Urinary bladder (tissue), 3 donors: ENCODE measurements at regions not wholly inside any gene's neighbourhood (a gene's known extent, or its start where the extent isn't known, plus 50 kb on each side); places are given as distances from the start of the nearest gene placed in this dataset.

Experiments
- DNase-seq: peaks from one replicate; pipeline ENCODE4 v3.0.0-alpha.2; 2015; ENCODE audit errors: extremely low spot score
- H3K27ac ChIP-seq: one replicate; pipeline ENCODE4 v1.5.1; 2013; ENCODE audit warnings: low read depth, mild to moderate bottlenecking, moderate library complexity
- H3K36me3 ChIP-seq: one replicate; pipeline ENCODE4 v1.6.1; 2013; ENCODE audit warnings: mild to moderate bottlenecking, moderate library complexity; ENCODE audit not compliant: insufficient read depth
- H3K4me1 ChIP-seq: one replicate; pipeline ENCODE4 v1.6.1; 2013; ENCODE audit warnings: mild to moderate bottlenecking, moderate library complexity; ENCODE audit not compliant: insufficient read depth
- H3K4me3 ChIP-seq: one replicate; pipeline ENCODE4 v1.5.1; 2013; ENCODE audit warnings: low read depth, low read length
- WGBS: extraction: QIAGEN DNeasy Blood & Tissue Kit; methylation state at CpG from one replicate; pipeline ENCODE4 v1.1.7; 2013; 5-methylcytosine and 5-hydroxymethylcytosine counted together
- donor health status: healthy with polysubstance abuse.
- donor health status: healthy.

GRCh38 chr2:16885027-16885426 lies 219.4 kb upstream of the CYRIA start:
- 43% methylated on average over 1 of the region's 1 CpG for WGBS

DNA sequence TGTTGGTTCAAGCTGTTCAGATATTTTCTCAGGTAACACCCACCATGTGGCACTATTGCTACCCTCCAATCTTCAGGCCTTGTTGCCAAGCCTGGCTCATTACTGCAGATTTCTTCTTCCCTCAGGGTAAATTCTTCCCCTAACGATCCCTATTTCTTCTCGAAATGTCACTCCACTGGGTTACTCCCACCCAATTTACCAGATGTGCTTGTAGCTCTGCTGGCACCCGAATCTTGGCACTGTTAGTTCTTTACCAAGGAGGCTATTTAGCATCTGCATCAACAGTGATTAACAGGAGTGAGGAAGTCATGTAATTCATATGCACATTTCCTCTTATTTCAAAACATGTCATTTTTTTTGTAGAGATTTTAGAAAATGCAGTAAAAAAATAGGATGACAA lies 217.1 kb upstream of the CYRIA start:
- no peaks in the 10 kb centered on the region for H3K36me3 ChIP-seq
- H3K4me3 ChIP-seq, result no peak overlapping the region
- no peak overlapping the region for H3K27ac ChIP-seq
- no peak for DNase-seq
- H3K4me1 ChIP-seq, result no peaks in the 10 kb centered on the region
- WGBS, result 67% methylated on average over 3 of the region's 3 CpGs

More at GRCh38 chr2:16885027-16885426, 219.4 kb upstream of the CYRIA start:
- Histone ChIP-seq H3K4me3 (no peak overlapping the region), H3K4me1 (no peaks in the 10 kb centered on the region), H3K36me3 (no peaks in the 10 kb centered on the region), H3K27ac (no peak overlapping the region)
- no peak for DNase-seq

DNA sequence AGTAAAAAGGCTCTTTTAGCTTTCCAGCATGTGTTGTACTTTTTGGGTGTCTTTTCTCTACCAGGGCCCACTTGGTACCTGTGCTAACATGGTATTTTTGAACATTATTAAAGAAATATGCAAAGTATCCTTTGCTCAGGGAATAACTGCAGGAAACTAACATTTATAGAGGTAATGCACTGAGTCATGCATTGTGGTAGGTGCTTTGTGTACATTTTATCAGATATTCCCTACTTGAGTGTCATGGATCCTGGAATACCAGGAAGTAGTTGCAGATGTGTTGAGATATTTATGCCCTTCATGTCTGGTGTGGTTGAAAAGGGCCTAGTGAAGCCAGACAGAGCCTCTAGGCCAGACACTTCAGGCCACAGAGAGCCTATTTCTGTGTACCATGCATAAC lies 215.5 kb upstream of the CYRIA start:
- H3K27ac ChIP-seq, result no peak overlapping the region

DNA sequence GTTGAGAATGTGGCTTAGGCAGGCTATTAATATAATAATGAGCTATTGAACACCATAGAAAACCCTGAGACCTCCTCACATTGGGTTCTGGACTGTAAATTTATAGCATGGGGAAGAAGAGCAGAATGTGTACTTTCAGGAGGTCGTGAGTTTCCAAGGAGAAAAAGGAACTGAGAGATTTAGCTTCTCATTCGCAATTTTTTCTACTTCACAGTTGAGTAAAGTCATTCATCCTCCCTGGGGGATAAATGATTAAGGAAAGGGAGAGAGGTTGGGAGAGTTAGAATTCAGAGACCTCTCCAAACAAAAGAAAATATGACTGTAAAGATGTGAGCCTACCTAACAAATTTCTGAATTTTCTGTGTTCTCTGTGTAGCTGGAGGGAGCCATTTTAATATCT lies 205.8 kb upstream of the CYRIA start:
- WGBS, result 74% methylated on average over 2 of the region's 2 CpGs
- no peak overlapping the region for H3K4me3 ChIP-seq
- no peak for DNase-seq

More for the DNA sequence above, 215.5 kb upstream of the CYRIA start:
- DNase-seq, result no peak
- Histone ChIP-seq H3K4me3 (no peak overlapping the region), H3K4me1 (no peaks in the 10 kb centered on the region), H3K36me3 (no peaks in the 10 kb centered on the region)

GRCh38 chr2:16870491-16871076 lies 204.9 kb upstream of the CYRIA start:
- Histone ChIP-seq H3K36me3 (no peaks in the 10 kb centered on the region), H3K4me1 (no peaks in the 10 kb centered on the region), H3K4me3 (no peak overlapping the region), H3K27ac (no peak overlapping the region)
- WGBS, result 88% methylated on average over 5 of the region's 5 CpGs
- no peak for DNase-seq

More for the DNA sequence above, 205.8 kb upstream of the CYRIA start:
- Histone ChIP-seq H3K4me1 (no peaks in the 10 kb centered on the region), H3K36me3 (no peaks in the 10 kb centered on the region), H3K27ac (no peak overlapping the region)

DNA sequence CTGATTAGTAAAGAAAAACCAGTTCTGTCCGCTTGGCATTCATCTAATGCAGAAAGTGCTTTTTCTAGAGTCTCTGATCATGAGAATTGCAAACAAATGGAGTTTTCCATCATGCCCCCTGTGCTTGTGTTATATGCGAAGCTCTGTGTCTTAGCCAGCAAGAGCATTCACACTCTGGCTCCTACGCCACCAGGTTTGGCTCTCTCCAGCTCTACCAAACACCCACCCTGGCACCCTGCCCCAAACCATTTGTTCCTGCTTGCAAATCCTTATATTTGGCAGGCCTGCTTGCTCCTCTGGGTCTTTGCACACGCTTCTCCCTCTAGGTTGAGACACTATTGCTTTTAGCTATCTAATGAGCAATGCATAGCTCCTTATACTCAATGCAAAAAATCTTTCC lies 204.1 kb upstream of the CYRIA start:
- H3K4me1 ChIP-seq, result no peaks in the 10 kb centered on the region
- H3K36me3 ChIP-seq, result no peaks in the 10 kb centered on the region
- H3K27ac ChIP-seq, result no peak overlapping the region
- 86% methylated on average over 4 of the region's 4 CpGs for WGBS
- DNase-seq, result no peak
- no peak overlapping the region for H3K4me3 ChIP-seq

GRCh38 chr2:16862471-16862870 lies 196.8 kb upstream of the CYRIA start:
- Histone ChIP-seq H3K4me1 (no peaks in the 10 kb centered on the region), H3K27ac (no peak overlapping the region), H3K4me3 (no peak overlapping the region), H3K36me3 (no peaks in the 10 kb centered on the region)
- no peak for DNase-seq
- WGBS, result 87% methylated on average over 6 of the region's 6 CpGs

GRCh38 chr2:16861530-16861929 lies 195.9 kb upstream of the CYRIA start:
- no peak for DNase-seq
- Histone ChIP-seq H3K36me3 (no peaks in the 10 kb centered on the region), H3K4me1 (no peaks in the 10 kb centered on the region), H3K27ac (no peak overlapping the region), H3K4me3 (no peak overlapping the region)
- WGBS, result 36% methylated on average over 2 of the region's 2 CpGs

DNA sequence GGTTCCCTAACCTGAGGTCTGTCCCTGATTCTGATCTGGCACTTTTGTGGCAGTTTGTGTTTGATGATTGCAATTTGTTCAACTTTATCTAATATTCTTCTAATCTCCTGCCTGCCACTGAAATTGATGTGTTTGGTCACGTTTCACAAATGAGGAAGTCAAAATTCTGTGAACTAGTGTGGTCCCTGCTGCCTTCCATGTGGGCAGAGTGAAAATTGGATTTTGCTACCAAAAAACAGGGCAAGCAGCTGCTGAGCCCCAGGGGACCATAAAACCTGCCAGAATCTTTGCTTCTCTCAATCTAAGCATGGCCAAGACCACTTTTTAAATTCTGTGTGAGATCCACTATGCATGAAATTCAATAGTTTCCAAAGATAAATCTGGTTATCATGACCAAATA lies 195.5 kb upstream of the CYRIA start:
- Histone ChIP-seq H3K36me3 (no peaks in the 10 kb centered on the region), H3K4me1 (no peaks in the 10 kb centered on the region), H3K4me3 (no peak overlapping the region), H3K27ac (no peak overlapping the region)
- WGBS, result 41% methylated on average over 1 of the region's 1 CpG
- DNase-seq, result no peak

- Histone ChIP-seq H3K4me3 (no peak overlapping the region), H3K36me3 (no peaks in the 10 kb centered on the region), H3K27ac (no peak overlapping the region), H3K4me1 (no peaks in the 10 kb centered on the region)
- no peak for DNase-seq
- 80% methylated on average over 1 of the region's 1 CpG for WGBS
Measured at GRCh38 chr2:16860627-16861026, 195.0 kb upstream of the CYRIA start.

- H3K4me1 ChIP-seq, result no peaks in the 10 kb centered on the region
- WGBS, result 96% methylated on average over 22 of the region's 22 CpGs
- no peak overlapping the region for H3K27ac ChIP-seq
- no peak for DNase-seq
- H3K36me3 ChIP-seq, result no peaks in the 10 kb centered on the region
- no peak overlapping the region for H3K4me3 ChIP-seq
Measured at GRCh38 chr2:16855183-16855582, 189.5 kb upstream of the CYRIA start.

GRCh38 chr2:16853088-16853487 lies 187.5 kb upstream of the CYRIA start:
- no peak for DNase-seq
- Histone ChIP-seq H3K27ac (no peak overlapping the region), H3K4me1 (no peaks in the 10 kb centered on the region), H3K36me3 (no peaks in the 10 kb centered on the region), H3K4me3 (no peak overlapping the region)
- WGBS, result 87% methylated on average over 4 of the region's 4 CpGs

GRCh38 chr2:16852651-16853050 lies 187.0 kb upstream of the CYRIA start:
- no peak overlapping the region for H3K4me3 ChIP-seq
- H3K4me1 ChIP-seq, result no peaks in the 10 kb centered on the region
- no peaks in the 10 kb centered on the region for H3K36me3 ChIP-seq
- H3K27ac ChIP-seq, result no peak overlapping the region
- WGBS, result 90% methylated on average over 2 of the region's 2 CpGs
- DNase-seq, result no peak

- no peak for DNase-seq
- H3K4me3 ChIP-seq, result no peak overlapping the region
- no peak overlapping the region for H3K27ac ChIP-seq
- H3K4me1 ChIP-seq, result no peaks in the 10 kb centered on the region
- H3K36me3 ChIP-seq, result no peaks in the 10 kb centered on the region
Measured at GRCh38 chr2:16851126-16851525, 185.5 kb upstream of the CYRIA start.
